HG03159 (cell line): ENCODE measurements at regions not wholly inside any gene's neighbourhood (a gene's known extent, or its start where the extent isn't known, plus 50 kb on each side); places are given as distances from the start of the nearest gene placed in this dataset.

Experiments
- ATAC-seq: cut with Tn5 transposase; IDR thresholded peaks from one replicate; pipeline ENCODE4 v1.9.1; 2021; ENCODE audit warnings: mild to moderate bottlenecking, moderate library complexity; ENCODE audit not compliant: unreplicated experiment

GRCh38 chr2:78417355-78417754 is 608.1 kb upstream of the REG3G start:
- ATAC-seq, result no peak

- ATAC-seq, result no peak
These were observed 607.5 kb upstream of the REG3G start for GRCh38 chr2:78418021-78418420.

- no peak for ATAC-seq
These were observed 605.4 kb upstream of the REG3G start for GRCh38 chr2:78420132-78420531.

DNA sequence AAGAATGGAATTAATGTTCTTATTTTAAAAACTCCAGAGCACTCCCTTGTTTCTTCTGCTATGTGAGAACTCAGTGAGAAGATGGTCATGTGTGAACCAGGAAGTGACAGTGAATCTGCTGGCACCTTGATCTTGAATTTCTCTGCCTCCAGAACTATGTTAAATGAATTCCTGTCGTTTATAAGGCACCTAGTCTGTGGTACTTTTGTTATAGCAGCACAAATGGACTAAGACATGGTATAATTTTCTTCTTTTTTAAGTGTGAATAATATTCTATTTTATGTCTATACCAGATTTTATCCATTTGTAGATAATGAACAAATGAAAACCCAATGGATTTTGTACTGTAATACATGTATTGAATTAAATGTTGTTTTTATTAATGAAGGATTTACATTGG is 601.9 kb upstream of the REG3G start:
- ATAC-seq, result no peak

DNA sequence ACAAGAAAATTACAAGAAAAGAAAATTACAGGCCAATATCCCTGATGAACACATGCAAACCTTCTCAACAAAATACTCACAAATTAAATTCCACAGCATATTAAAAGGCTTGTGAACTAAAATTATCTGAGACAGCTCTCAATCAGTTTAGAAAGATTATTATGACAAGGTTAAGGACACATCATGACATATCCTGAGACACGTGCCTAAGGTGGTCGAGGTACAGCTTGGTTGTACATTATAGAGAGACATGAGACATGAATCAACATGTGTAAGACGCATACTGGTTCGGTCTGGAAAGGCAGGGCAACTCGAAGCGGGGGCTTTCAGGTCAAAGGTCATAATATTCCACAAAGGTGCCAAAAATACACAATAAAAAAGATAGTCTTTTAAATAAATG is 598.3 kb upstream of the REG3G start:
- ATAC-seq, result no peak

DNA sequence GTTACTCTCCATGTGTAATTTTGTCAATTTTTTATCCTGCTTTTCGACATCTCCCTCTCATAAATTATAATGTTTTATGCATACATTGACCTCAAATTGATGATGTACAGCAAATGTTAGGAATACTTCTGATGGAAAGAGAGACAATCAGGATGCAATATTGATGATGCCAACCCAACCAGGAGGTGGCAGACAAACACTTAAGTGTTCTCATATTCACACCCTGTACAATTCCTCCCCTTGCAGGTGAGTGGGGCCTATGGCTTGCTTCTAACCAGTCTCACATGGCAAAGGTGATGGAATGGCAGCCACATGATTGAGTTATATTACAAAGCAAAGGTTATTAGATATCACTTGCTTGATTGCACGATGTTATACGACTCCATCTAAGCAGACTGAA is 594.3 kb upstream of the REG3G start:
- no peak for ATAC-seq

DNA sequence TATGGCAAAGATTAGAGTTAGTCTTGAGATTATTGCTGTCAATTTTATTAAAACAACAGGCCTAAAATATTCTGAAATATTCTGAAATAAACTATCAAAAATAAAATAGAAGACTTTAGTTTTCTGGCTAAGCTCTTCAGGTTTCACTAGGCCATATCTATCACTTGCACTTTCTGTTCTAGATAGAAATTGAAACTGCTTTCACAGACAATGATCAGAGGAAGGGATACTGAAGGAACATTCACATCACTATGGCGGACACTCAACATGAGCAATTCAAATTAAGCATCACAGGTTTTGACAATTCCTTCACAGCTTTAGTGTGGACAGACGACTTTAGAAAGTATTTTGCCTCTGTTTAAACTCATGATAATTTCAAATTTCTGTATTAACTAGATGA is 586.4 kb upstream of the REG3G start:
- no peak for ATAC-seq

DNA sequence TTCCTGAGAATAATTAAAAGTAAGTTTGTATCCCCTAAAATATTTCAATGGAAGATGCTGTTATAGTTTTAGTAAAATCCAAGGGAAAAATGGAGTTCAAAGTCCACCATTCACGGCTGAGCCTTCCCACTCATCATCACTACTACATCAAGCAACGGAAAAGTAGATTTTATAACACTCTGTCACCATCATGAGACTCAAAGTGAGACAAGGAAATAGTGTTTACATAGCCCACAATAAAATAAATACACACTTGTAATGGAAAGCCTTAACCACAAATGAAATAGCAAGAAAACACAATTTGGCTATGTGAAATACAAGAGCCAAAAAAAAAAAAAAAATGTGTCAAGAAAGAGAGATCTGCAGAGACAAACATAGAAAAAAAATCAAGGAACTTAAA is 569.9 kb upstream of the REG3G start:
- ATAC-seq, result no peak

- no peak for ATAC-seq
These were observed 568.2 kb upstream of the REG3G start for GRCh38 chr2:78457269-78457668.

GRCh38 chr2:78465707-78466106 is 559.8 kb upstream of the REG3G start:
- no peak for ATAC-seq

- no peak for ATAC-seq
These were observed 548.8 kb upstream of the REG3G start for GRCh38 chr2:78476619-78477229.

- no peak for ATAC-seq
These were observed 538.9 kb upstream of the REG3G start for GRCh38 chr2:78486565-78486964.

GRCh38 chr2:78498125-78498524 is 527.4 kb upstream of the REG3G start:
- ATAC-seq, result no peak

GRCh38 chr2:78506301-78506700 is 519.2 kb upstream of the REG3G start:
- ATAC-seq, result no peak

- ATAC-seq, result no peak
These were observed 503.6 kb upstream of the REG3G start for GRCh38 chr2:78521938-78522337.

DNA sequence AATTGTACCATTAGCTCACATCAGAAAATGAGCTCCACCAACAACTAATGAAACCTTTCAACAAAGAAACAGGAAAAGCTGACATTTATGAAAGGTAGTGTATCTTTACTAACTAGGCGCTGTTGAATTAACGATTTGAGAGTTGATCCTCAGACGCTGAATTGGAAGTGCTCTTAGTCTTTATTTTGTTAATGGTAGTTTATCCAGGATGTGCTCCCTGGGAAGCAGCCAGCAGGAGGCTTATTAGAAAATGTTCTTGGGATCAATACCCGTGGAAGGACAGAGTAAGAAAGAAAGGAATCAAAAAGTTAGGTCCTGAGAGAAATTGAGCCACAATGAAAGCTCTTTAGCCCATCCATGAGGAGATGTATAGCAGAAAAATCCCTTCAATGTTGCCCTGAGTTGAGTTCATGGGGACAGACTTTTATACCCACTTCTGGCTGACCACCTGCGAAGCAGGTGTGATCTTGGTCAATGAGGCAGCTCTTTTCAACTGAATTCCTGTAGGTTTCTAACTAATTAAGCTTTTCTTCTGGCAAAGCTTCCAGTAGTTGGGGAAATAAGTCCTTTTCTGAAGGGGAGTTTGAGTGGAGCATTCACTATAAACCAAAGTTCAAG is 492.6 kb upstream of the REG3G start:
- ATAC-seq, result no peak

GRCh38 chr2:78535395-78535794 is 490.1 kb upstream of the REG3G start:
- ATAC-seq, result no peak

DNA sequence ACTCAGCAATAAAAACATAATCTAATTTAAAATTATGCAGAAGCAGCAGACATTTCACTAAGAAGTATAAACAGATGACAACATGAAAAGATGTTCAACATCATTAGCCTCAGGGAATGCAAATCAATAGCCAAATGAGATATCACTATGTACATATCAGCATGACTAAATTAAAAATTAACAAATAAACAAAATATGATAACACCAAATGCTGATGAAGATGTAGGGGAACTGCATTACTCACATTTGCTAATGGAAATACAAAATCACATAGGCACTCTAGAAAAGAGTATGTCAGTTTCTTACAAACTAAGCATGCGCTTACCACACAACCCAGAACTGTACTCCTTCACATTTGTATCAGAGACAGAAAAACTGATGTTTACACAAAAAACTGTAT is 487.2 kb upstream of the REG3G start:
- no peak for ATAC-seq

DNA sequence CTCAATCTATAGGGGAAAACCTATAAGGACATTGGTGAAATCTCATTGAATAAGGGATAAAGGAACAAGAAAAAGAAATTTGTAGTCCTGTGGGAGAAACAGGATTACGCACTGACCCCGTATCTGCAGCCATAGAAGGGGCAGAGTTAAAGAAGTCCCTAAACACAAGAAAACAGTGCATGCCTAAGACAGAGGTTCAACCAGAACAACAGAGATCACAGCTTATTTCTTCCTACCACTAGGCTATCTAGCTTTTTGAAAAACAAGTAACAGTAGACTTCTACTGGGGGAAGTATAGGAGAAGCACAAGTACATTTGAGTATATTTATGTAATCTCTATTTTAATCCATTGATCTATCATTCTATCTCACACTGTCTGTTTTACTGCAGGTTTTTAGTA is 485.2 kb upstream of the REG3G start:
- no peak for ATAC-seq

GRCh38 chr2:78541088-78541450 is 484.4 kb upstream of the REG3G start:
- no peak for ATAC-seq

DNA sequence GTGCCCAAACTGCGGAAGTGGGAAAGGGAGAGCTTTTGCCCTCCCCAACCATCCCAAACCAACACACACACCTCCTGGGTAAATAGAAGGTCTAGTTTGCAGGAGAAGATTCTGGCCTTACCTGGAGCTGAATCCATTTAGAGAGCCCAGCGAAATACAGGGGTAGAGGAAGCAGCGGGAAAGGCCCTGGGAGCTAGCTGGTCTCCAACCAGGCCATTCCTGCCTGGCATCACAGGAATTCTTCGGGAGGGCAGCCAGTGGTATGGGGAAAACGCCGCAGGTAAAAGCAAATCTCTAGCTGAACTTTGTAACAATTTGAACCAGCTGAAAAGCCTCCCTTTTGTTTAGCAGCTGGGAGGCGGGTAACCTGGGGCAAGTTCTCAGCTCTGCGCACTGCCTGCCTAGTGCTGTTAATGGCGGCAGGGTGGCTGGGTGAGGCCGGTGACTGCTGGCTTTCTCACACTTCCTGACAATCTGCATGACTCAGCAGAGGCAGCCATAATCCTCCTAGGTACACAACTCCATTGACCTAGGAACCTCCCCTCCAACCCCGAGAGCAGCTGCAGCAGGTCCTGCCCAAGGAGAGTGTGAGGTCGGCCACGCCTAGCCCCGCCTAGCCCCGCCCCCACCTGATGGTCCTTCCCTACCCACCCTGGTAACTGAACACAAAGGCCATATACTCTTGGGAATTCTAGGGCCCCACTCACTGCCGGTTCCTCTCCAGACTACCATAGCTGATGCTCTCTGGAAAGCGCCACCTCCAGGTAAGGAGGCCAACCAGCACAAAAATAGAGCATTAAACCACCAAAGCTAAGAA is 483.8 kb upstream of the REG3G start:
- no peak for ATAC-seq

DNA sequence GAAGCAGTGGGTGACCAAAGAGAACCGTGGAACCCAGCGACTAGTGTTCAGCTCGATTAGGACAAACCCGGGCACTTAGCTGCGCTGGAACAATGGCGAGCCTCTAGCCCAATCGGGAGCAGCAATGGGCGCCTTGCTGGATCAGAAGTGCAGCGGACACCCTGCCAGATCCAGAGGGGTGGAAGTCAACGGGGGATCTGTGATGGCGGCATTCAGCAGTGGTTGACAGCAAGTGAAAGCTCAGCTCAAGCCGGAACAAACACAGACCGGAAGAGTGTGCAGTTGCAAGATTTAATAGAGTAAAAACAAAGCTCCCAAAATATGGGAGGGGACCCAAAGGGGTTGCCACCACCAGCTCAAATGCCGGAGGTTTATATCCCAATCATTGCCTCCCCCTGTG is 478.7 kb upstream of the REG3G start:
- no peak for ATAC-seq
